GM12864 (cell line): ENCODE measurements at regions not wholly inside any gene's neighbourhood (a gene's known extent, or its start where the extent isn't known, plus 50 kb on each side); places are given as distances from the start of the nearest gene placed in this dataset.

Source experiments
- DNase-seq: peaks from one replicate; pipeline ENCODE4 v3.0.0-alpha.2; 2011; ENCODE audit warnings: low read depth
- H3K4me3 ChIP-seq: 2 replicates; pipeline ENCODE4 v1.5.1; 2011; ENCODE audit warnings: mild to moderate bottlenecking, low read depth, low read length, control low read depth
- TF ChIP-seq, protein P1 (sequence below): IDR thresholded peaks from 2 replicates; pipeline ENCODE4 v1.5.1; 2011; ENCODE audit warnings: low read depth, mild to moderate bottlenecking, moderate library complexity, low read length, control low read depth, inconsistent platforms; ENCODE audit errors: missing control alignments

DNA sequence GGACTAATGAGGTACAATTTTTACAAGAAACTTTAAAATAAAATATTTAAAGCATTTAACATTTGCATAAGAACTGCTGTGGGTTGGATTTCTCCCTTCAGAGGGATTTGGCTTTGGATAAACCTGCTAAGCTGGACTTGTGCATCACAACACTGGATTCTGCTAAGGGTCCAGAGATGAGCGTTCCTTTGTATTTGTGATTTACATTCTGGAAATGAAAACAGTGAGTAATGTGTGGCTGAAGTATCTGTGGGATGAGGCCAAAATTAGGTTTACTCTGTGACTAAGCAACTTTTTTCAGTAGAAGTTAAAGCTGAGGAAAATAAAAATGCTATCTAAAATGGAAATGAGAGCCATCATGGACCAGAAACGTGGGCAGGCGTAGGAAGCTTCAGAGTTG, 494.3 kb downstream of the EPM2A start:
- DNase-seq = no peak
- no peak overlapping the region for H3K4me3 ChIP-seq
- TF ChIP-seq, protein P1, sequence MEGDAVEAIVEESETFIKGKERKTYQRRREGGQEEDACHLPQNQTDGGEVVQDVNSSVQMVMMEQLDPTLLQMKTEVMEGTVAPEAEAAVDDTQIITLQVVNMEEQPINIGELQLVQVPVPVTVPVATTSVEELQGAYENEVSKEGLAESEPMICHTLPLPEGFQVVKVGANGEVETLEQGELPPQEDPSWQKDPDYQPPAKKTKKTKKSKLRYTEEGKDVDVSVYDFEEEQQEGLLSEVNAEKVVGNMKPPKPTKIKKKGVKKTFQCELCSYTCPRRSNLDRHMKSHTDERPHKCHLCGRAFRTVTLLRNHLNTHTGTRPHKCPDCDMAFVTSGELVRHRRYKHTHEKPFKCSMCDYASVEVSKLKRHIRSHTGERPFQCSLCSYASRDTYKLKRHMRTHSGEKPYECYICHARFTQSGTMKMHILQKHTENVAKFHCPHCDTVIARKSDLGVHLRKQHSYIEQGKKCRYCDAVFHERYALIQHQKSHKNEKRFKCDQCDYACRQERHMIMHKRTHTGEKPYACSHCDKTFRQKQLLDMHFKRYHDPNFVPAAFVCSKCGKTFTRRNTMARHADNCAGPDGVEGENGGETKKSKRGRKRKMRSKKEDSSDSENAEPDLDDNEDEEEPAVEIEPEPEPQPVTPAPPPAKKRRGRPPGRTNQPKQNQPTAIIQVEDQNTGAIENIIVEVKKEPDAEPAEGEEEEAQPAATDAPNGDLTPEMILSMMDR = no peak

DNA sequence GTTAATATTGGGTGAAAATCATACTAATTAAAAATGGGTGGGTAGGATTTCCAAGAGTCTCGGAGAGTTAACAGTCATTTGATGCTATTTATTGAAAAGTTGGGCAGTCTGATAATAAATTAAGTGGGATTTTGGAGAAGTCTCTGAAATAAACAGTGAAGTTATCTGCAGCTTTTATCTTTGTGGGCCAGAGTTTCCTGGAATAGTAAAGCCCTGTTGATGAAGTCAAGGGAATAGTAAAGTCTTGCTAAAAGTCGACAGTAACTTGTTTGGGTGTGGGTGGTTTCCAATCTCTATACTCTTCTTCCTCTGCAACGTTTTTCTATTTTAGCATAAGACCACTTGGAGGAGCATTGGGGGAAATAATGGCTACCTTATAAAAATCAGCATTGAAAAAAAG, 493.6 kb downstream of the EPM2A start:
- TF ChIP-seq, protein P1 = no peak
- no peak overlapping the region for H3K4me3 ChIP-seq
- no peak for DNase-seq

DNA sequence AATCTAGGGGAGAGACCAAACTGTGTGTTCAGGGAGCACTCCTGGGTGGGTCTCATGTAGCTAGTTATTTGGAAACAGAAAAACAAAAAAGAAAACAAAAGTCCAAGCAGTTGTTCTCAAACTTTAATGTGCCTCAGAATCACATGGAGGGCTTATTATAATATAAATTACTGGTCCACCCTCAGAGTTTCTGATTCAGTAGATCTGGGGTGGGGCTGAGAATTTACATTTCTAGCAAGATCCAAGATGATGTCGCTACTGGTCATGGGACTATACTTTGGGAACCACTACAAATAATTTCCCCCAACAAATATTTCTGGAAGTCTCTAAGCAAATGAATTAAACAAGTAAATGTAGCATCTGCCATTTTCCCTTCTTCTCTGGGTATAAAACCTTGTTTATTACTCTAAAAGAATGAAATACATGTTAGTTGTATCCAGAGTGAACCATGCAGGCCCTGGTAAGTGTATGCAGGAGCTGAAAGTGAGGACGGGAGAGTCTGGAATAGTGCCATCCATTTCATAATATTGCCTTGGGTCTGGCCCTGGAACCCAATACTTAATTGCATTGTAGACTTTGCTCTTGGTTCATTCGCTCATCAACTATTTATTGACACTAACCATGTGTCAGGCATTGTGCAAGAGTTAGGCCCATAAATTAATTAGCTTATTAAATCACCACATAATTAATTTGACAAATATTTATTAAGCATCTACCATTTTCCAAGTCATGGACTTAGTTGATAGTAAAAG, 490.8 kb downstream of the EPM2A start:
- TF ChIP-seq, protein P1 = no peak
- no peak for DNase-seq
- no peak overlapping the region for H3K4me3 ChIP-seq

DNA sequence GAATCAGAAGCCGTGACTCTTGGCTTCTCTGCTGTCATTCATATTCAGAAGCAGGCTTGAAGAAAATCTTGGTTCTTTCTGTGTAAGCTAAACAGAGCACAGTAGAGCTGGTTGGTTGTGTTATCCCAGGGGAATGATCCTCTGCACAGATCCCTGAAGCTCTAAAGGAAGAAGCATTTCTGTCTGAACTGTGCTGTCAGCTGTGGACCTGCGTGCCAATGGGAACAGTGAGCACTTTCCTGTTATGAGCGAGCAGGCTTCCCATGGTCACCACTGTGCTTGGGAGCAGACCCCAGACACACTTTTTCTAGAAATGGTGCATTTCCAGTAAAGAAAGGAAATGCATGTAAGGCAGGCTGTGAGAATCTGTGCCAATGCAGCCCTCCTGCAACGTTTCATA, 490.2 kb downstream of the EPM2A start:
- H3K4me3 ChIP-seq = no peak overlapping the region
- DNase-seq = no peak
- TF ChIP-seq, protein P1 = no peak

DNA sequence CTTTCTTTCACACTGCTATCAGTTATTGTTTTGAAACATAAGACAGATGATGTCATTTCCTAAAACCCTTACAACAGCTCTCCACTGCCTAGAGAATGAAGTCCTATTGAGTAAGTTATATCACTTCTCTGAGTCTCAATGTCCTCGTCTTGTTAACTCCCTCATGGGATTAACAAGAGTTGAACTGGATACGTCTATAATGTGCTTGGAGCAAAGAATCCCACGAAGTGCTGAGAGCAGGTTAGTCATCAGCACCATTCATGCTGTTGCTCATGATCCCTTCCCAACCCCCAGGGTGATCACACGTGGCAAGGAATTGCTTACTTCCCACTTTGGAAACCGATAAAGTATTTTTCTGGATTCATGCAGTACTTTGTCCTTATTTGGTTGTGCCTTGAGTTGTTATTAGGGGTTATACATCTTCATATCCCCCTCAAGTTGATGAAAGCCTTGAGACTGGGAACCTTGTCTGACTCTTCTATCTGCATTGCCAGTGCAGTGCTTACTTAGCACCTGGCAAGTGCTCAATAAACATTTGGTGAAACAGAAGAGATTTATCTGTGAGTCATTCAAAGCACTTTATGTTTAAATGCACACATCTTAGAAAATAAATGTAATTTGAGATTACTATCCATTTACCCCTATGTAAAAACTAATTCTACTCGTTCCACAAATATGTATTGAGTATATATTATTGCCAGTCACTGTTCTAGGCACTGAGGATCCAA, 487.5 kb downstream of the EPM2A start:
- no peak for DNase-seq
- TF ChIP-seq, protein P1 = no peak
- H3K4me3 ChIP-seq = no peak overlapping the region

DNA sequence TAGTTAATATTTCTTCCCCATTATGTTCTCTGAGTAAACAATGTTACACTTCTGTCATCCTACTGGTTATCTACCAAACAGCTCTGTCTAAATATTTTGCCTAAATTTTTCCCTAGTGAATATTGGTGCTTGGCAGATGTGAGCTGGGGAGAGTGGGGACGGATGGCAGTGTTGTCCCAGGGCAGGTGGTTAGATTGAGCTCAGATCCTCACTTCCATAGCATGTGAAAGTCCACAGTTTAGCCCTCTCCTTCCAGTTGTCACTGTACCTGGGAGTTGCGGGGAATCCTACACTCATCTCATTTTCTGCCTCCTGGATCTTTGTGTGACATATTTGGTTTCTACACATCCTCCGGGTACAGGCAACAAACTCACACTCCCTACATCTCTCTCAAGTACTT, 484.9 kb downstream of the EPM2A start:
- TF ChIP-seq, protein P1 = no peak
- no peak for DNase-seq
- H3K4me3 ChIP-seq = no peak overlapping the region
